ENCODE measurements at regions not wholly inside any gene's neighbourhood (a gene's known extent, or its start where the extent isn't known, plus 50 kb on each side); places are given as distances from the start of the nearest gene placed in this dataset.

GRCh38 chr13:85277748-85278147 is 521.5 kb downstream of the SLITRK6 start:
- intact Hi-C loops (cut with micrococcal nuclease; ENCODE audit: unreplicated experiment) = loop anchor here (1.0 kb wide), 1 partner anchor 232 kb away; no protein-coding TSS in a partner anchor
- no peaks in the 10 kb centered on the region for H3K27me3 ChIP-seq (replicated peaks; ENCODE audit: control insufficient read depth, insufficient read depth, low read length)
- BruUV-seq (replicated peaks) = no TSS peak
- H3K36me3 ChIP-seq (ENCODE audit: control insufficient read depth, insufficient read depth, low read length) = no peaks in the 10 kb centered on the region
- Mint-ChIP-seq H3K4me3 (ENCODE audit: unreplicated experiment) (peak overlapping the region; percentile 48), H3K36me3 (ENCODE audit: insufficient read depth, unreplicated experiment) (no peaks in the 10 kb centered on the region), H3K4me1 (ENCODE audit: low read depth, unreplicated experiment) (peaks cover 16% of the 10 kb centered on the region), H3K9me3 (ENCODE audit: unreplicated experiment) (no peaks in the 10 kb centered on the region), H3K27me3 (ENCODE audit: insufficient read depth, unreplicated experiment) (no peaks in the 10 kb centered on the region), H3K27ac (ENCODE audit: unreplicated experiment) (peak overlapping the region; percentile 85)
- H3K4me1 ChIP-seq = peaks cover 26% of the 10 kb centered on the region
- ChIA-PET CTCF (no interaction called here), POLR2A (no interaction called here)
- DNase-seq = no peak
- no peak for TF ChIP-seq CTCF (IDR thresholded peaks at IDR 0.05; ENCODE audit: insufficient read depth in 1 of 2, low read depth in 1 of 2, low read length in 1 of 2, severe bottlenecking in 1 of 2, unreplicated experiment in 1 of 2)
- H3K4me3 ChIP-seq (ENCODE audit: low read depth, low read length) = no peak overlapping the region
- no peaks in the 10 kb centered on the region; the same call in 1 of the 2 replicates for H3K9me3 ChIP-seq

GRCh38 chr13:85266771-85267170 is 532.4 kb downstream of the SLITRK6 start:
- Mint-ChIP-seq H3K27me3 (ENCODE audit: insufficient read depth, unreplicated experiment) (no peaks in the 10 kb centered on the region), H3K4me1 (ENCODE audit: low read depth, unreplicated experiment) (peaks cover 20% of the 10 kb centered on the region), H3K27ac (ENCODE audit: unreplicated experiment) (no peak overlapping the region), H3K4me3 (ENCODE audit: unreplicated experiment) (no peak overlapping the region), H3K9me3 (ENCODE audit: unreplicated experiment) (peaks cover 17% of the 10 kb centered on the region), H3K36me3 (ENCODE audit: insufficient read depth, unreplicated experiment) (no peaks in the 10 kb centered on the region)
- intact Hi-C loops (cut with micrococcal nuclease; ENCODE audit: unreplicated experiment) = loop anchor here (1.0 kb wide), 1 partner anchor 349 kb away; no protein-coding TSS in a partner anchor
- H3K27me3 ChIP-seq (replicated peaks; ENCODE audit: control insufficient read depth, insufficient read depth, low read length) = no peaks in the 10 kb centered on the region
- ChIA-PET CTCF (no interaction called here), POLR2A (no interaction called here)
- H3K9me3 ChIP-seq = no peaks in the 10 kb centered on the region
- no peaks in the 10 kb centered on the region for H3K36me3 ChIP-seq (ENCODE audit: control insufficient read depth, insufficient read depth, low read length)
- H3K4me1 ChIP-seq = no peaks in the 10 kb centered on the region
- no peak overlapping the region for H3K4me3 ChIP-seq (ENCODE audit: low read depth, low read length)
- no peak for TF ChIP-seq CTCF (IDR thresholded peaks at IDR 0.05; ENCODE audit: insufficient read depth in 1 of 2, low read depth in 1 of 2, low read length in 1 of 2, severe bottlenecking in 1 of 2, unreplicated experiment in 1 of 2)
- BruUV-seq (replicated peaks) = no TSS peak
- no peak for DNase-seq

- Histone ChIP-seq H3K9me3 (no peaks in the 10 kb centered on the region), H3K36me3 (ENCODE audit: control insufficient read depth, insufficient read depth, low read length) (no peaks in the 10 kb centered on the region), H3K4me3 (ENCODE audit: low read depth, low read length) (no peak overlapping the region), H3K4me1 (no peaks in the 10 kb centered on the region), H3K27me3 (replicated peaks; ENCODE audit: control insufficient read depth, insufficient read depth, low read length) (no peaks in the 10 kb centered on the region)
- intact Hi-C loops (cut with micrococcal nuclease; ENCODE audit: unreplicated experiment) = loop anchor here (1.0 kb wide), 1 partner anchor 349 kb away; no protein-coding TSS in a partner anchor
- ChIA-PET CTCF (no interaction called here), POLR2A (no interaction called here)
- Mint-ChIP-seq H3K27ac (ENCODE audit: unreplicated experiment) (no peak overlapping the region), H3K4me3 (ENCODE audit: unreplicated experiment) (no peak overlapping the region), H3K4me1 (ENCODE audit: low read depth, unreplicated experiment) (peaks cover 24% of the 10 kb centered on the region), H3K27me3 (ENCODE audit: insufficient read depth, unreplicated experiment) (no peaks in the 10 kb centered on the region), H3K36me3 (ENCODE audit: insufficient read depth, unreplicated experiment) (no peaks in the 10 kb centered on the region), H3K9me3 (ENCODE audit: unreplicated experiment) (peaks cover 12% of the 10 kb centered on the region)
- no peak for TF ChIP-seq CTCF (IDR thresholded peaks at IDR 0.05; ENCODE audit: insufficient read depth in 1 of 2, low read depth in 1 of 2, low read length in 1 of 2, severe bottlenecking in 1 of 2, unreplicated experiment in 1 of 2)
- DNase-seq = no peak
- BruUV-seq (replicated peaks) = no TSS peak
Measured at GRCh38 chr13:85266331-85266730, 532.9 kb downstream of the SLITRK6 start.

Measured in Caco-2 (cell line).